ENCODE measurements at regions not wholly inside any gene's neighbourhood (a gene's known extent, or its start where the extent isn't known, plus 50 kb on each side); places are given as distances from the start of the nearest gene placed in this dataset.
A peak's percentile ranks its signal among the peaks of the same experiment; 100 is the strongest.
"Not testable (repeated sequence)": the region's sequence is repeated elsewhere in the genome, so short reads cannot be mapped to it uniquely, and the experiment has no call there.

DNA sequence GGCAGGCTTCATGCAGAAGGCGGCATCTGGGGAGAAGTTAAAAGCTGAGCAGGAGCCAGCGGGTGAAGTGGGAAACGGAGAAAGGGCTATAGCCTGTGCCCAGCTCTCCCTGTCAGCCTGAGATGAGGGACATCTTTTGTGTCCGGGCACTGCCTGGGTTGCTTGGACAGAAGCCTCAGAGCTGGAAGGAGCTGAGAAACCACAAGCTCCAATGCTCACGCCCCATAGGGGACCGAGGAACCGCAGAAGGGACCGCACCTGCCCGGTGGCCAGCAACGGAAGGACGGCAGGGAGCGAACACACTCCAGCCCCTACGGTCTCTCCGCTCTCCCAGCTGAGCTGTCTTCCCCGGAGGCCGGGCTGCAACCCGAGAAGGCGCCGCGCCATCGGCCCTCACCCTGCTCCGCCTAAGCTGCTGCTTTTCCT lies 175.8 kb downstream of the NPIPB11 start:
- Mint-ChIP-seq H3K27me3 (no peaks in the 10 kb centered on the region), H3K4me3 (no peak overlapping the region), H3K27ac (peak overlapping the region in 1 of 2 donors; percentile 39), H3K36me3 (peaks cover 3% of the 10 kb centered on the region), H3K4me1 (peaks cover 5 to 10% (median 9%) of the 10 kb centered on the region in 3 donors), H3K9me3 (peaks cover 0 to 4% (median 0%) of the 10 kb centered on the region in 3 donors)
- no peak for ATAC-seq (replicated peaks in 1 of 4)
- DNase-seq = no peak
- H3K4me3 ChIP-seq (ENCODE audit: control insufficient read depth in 1 of 2, extremely low read depth in 1 of 2, low read length in 1 of 2) = no peak overlapping the region
- POLR2A ChIA-PET = no interaction called here
- CTCF ChIA-PET = no interaction called here
- no peaks in the 10 kb centered on the region for H3K9me3 ChIP-seq
- no peaks in the 10 kb centered on the region for H3K36me3 ChIP-seq (ENCODE audit: control insufficient read depth in 2 of 2, extremely low read depth in 1 of 2, insufficient read depth in 1 of 2, low read length in 1 of 2)
- WGBS (ENCODE audit: insufficient coverage) = 98% methylated on average over 14 of the region's 22 CpGs
- H3K4me1 ChIP-seq (ENCODE audit: control insufficient read depth in 1 of 2, extremely low read depth in 1 of 2, insufficient read depth in 2 of 2, low read length in 2 of 2) = peaks cover 2 to 6% of the 10 kb centered on the region in 2 experiments
- no peak overlapping the region for H3K27ac ChIP-seq (ENCODE audit: low read length)
- H3K27me3 ChIP-seq (replicated peaks in 1 of 2; ENCODE audit: control insufficient read depth in 2 of 2, extremely low read depth in 1 of 2, insufficient read depth in 2 of 2, low read length in 1 of 2) = no peaks in the 10 kb centered on the region

DNA sequence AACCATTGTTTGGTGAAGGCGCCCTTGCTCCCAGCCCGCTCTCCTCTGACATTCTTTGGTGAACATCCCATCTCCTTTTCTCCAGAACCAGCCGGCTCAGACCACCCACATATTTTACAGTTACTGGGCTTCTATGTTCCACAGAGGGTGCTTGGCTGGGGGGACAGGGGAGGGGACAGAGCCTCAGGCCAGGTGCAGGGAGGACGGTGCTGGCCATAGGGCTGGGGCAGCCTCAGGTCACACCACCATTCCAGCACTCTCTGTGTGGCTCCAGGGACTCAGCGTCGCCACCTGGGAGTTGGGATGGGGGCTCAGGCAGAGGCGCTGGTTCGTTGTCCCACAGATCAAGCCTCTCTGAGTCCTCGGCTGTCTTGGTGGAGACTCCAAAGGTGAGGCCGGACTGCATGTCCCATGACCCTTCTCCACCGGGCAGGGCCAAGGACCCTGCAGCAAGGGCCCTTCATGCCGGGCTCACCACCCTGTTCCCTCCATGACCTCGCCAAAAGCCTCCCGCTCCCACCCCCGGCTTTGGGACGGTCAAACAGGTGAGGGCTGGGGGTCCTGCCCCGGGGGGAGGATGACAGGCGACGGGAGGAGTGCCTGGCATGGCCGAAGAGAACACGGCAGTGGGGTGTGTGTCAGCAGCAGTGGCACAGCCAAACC lies 176.4 kb downstream of the NPIPB11 start:
- ATAC-seq (replicated peaks in 1 of 4); H3K27me3 ChIP-seq (replicated peaks in 1 of 2; ENCODE audit: control insufficient read depth in 2 of 2, extremely low read depth in 1 of 2, insufficient read depth in 2 of 2, low read length in 1 of 2); H3K36me3 Mint-ChIP-seq; H3K9me3 ChIP-seq; H3K27me3 Mint-ChIP-seq; H3K4me1 ChIP-seq (ENCODE audit: control insufficient read depth in 1 of 2, extremely low read depth in 1 of 2, insufficient read depth in 2 of 2, low read length in 2 of 2); H3K4me3 Mint-ChIP-seq; H3K4me3 ChIP-seq (ENCODE audit: control insufficient read depth in 1 of 2, extremely low read depth in 1 of 2, low read length in 1 of 2); H3K36me3 ChIP-seq (ENCODE audit: control insufficient read depth in 2 of 2, extremely low read depth in 1 of 2, insufficient read depth in 1 of 2, low read length in 1 of 2); H3K9me3 Mint-ChIP-seq; DNase-seq; H3K27ac ChIP-seq (ENCODE audit: low read length); CTCF ChIA-PET; POLR2A ChIA-PET: not testable (repeated sequence)
- 97% methylated on average over 12 of the region's 21 CpGs for WGBS (ENCODE audit: insufficient coverage)
- Mint-ChIP-seq H3K4me1 (peaks cover 5 to 10% (median 9%) of the 10 kb centered on the region in 3 donors), H3K27ac (peak overlapping the region in 1 of 2 donors; percentile 39)

- H3K4me3 ChIP-seq (ENCODE audit: control insufficient read depth in 1 of 2, extremely low read depth in 1 of 2, low read length in 1 of 2); H3K27me3 ChIP-seq (replicated peaks in 1 of 2; ENCODE audit: control insufficient read depth in 2 of 2, extremely low read depth in 1 of 2, insufficient read depth in 2 of 2, low read length in 1 of 2); POLR2A ChIA-PET; ATAC-seq (replicated peaks in 1 of 4); H3K4me1 ChIP-seq (ENCODE audit: control insufficient read depth in 1 of 2, extremely low read depth in 1 of 2, insufficient read depth in 2 of 2, low read length in 2 of 2); H3K9me3 Mint-ChIP-seq; DNase-seq; H3K36me3 ChIP-seq (ENCODE audit: control insufficient read depth in 2 of 2, extremely low read depth in 1 of 2, insufficient read depth in 1 of 2, low read length in 1 of 2); H3K27ac ChIP-seq (ENCODE audit: low read length); H3K9me3 ChIP-seq; CTCF ChIA-PET; H3K27ac Mint-ChIP-seq; H3K4me3 Mint-ChIP-seq; H3K36me3 Mint-ChIP-seq; H3K27me3 Mint-ChIP-seq: not testable (repeated sequence)
- WGBS (ENCODE audit: insufficient coverage) = 91% methylated on average over 8 of the region's 8 CpGs
- peaks cover 5 to 11% (median 10%) of the 10 kb centered on the region in 3 donors for H3K4me1 Mint-ChIP-seq
Observed at GRCh38 chr16:29229616-29230005, 176.9 kb downstream of the NPIPB11 start.

DNA sequence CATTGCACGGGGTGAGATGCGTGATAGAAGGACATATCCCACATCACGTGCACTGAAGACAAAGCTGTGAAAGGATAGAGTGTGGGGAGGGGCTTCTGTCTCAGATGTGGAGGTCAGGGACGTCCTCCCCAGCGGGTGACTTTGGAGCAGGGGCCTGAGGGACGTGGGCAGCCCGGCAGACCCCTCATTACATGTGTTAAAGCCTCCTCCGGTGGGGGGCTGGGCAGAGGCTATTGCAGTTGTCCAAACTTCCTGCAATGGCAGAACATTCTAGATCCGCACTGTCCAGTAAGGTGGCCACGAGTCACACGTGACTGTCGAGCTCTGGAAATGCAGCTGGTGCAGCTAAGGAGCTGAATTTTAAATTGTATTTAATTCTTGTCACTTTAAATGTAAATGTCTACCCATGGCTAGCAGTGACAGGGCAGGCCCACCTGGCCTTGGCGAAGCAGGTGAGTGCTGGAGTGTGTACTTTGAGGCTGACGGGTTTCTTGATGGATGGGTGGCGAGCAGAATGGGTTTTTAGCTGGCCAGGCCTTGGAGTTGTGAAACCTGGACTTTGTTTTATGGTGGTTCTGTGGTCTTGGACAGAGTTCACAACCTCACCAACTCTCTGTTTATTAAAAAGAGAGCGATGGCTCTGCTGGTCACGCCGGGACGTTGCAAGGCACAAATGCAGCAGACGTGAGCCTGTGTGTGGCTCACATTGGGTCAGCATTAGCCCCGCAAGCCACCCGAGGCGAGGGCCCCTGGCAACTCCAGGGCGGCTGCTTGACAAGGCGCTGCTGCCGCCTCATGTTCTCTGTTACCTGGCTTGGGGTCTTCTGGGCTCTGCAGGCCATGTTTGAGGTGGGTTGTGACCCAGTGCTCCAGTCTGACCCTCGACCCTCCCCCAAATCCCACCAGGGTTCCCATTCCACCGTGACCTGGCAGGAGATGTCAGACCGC lies 177.6 kb downstream of the NPIPB11 start:
- not testable (repeated sequence) for H3K9me3 ChIP-seq, H3K9me3 Mint-ChIP-seq
- 100% methylated on average over 3 of the region's 29 CpGs for WGBS (ENCODE audit: insufficient coverage)

GRCh38 chr16:29227751-29228663 lies 178.5 kb downstream of the NPIPB11 start:
- WGBS (ENCODE audit: insufficient coverage) = 83% methylated on average over 4 of the region's 20 CpGs
- H3K36me3 ChIP-seq (ENCODE audit: control insufficient read depth in 2 of 2, extremely low read depth in 1 of 2, insufficient read depth in 1 of 2, low read length in 1 of 2); H3K9me3 Mint-ChIP-seq; H3K27me3 Mint-ChIP-seq; H3K36me3 Mint-ChIP-seq; H3K27ac ChIP-seq (ENCODE audit: low read length); H3K27me3 ChIP-seq (replicated peaks in 1 of 2; ENCODE audit: control insufficient read depth in 2 of 2, extremely low read depth in 1 of 2, insufficient read depth in 2 of 2, low read length in 1 of 2); POLR2A ChIA-PET; H3K4me3 Mint-ChIP-seq; H3K4me3 ChIP-seq (ENCODE audit: control insufficient read depth in 1 of 2, extremely low read depth in 1 of 2, low read length in 1 of 2); CTCF ChIA-PET; H3K9me3 ChIP-seq: not testable (repeated sequence)
- DNase-seq = peak in 34 of 35 experiments; percentile 18 to 66 (median 48)
- ATAC-seq (replicated peaks in 1 of 4) = peak; percentile 81 to 98 (median 88)
- H3K27ac Mint-ChIP-seq = peak overlapping the region in 1 of 2 donors; percentile 16
- H3K4me1 ChIP-seq (ENCODE audit: control insufficient read depth in 1 of 2, extremely low read depth in 1 of 2, insufficient read depth in 2 of 2, low read length in 2 of 2) = peaks cover 4 to 17% of the 10 kb centered on the region in 2 experiments
- H3K4me1 Mint-ChIP-seq = peaks cover 19 to 26% (median 25%) of the 10 kb centered on the region in 3 donors

More for the DNA sequence above, 177.6 kb downstream of the NPIPB11 start:
- DNase-seq; H3K4me3 Mint-ChIP-seq; H3K36me3 ChIP-seq (ENCODE audit: control insufficient read depth in 2 of 2, extremely low read depth in 1 of 2, insufficient read depth in 1 of 2, low read length in 1 of 2); H3K27ac Mint-ChIP-seq; H3K4me1 ChIP-seq (ENCODE audit: control insufficient read depth in 1 of 2, extremely low read depth in 1 of 2, insufficient read depth in 2 of 2, low read length in 2 of 2); CTCF ChIA-PET; ATAC-seq (replicated peaks in 1 of 4); POLR2A ChIA-PET; H3K27me3 ChIP-seq (replicated peaks in 1 of 2; ENCODE audit: control insufficient read depth in 2 of 2, extremely low read depth in 1 of 2, insufficient read depth in 2 of 2, low read length in 1 of 2); H3K27ac ChIP-seq (ENCODE audit: low read length); H3K27me3 Mint-ChIP-seq; H3K4me3 ChIP-seq (ENCODE audit: control insufficient read depth in 1 of 2, extremely low read depth in 1 of 2, low read length in 1 of 2); H3K36me3 Mint-ChIP-seq: not testable (repeated sequence)
- H3K4me1 Mint-ChIP-seq = peaks cover 11 to 18% (median 17%) of the 10 kb centered on the region in 3 donors

GRCh38 chr16:29226782-29227181 lies 179.7 kb downstream of the NPIPB11 start:
- H3K27ac ChIP-seq (ENCODE audit: low read length) = no peak overlapping the region
- ATAC-seq (replicated peaks in 1 of 4) (no peak), DNase-seq (no peak)
- ChIA-PET POLR2A (no interaction called here), CTCF (no interaction called here)
- no peak overlapping the region for H3K4me3 Mint-ChIP-seq
- H3K4me1 ChIP-seq (ENCODE audit: control insufficient read depth in 1 of 2, extremely low read depth in 1 of 2, insufficient read depth in 2 of 2, low read length in 2 of 2) = peaks cover 4 to 17% of the 10 kb centered on the region in 2 experiments
- no peaks in the 10 kb centered on the region for H3K27me3 Mint-ChIP-seq
- WGBS (ENCODE audit: insufficient coverage) = no CpG with 5 or more reads among the region's 13 CpGs
- H3K4me1 Mint-ChIP-seq = peaks cover 19 to 27% (median 26%) of the 10 kb centered on the region in 3 donors
- no peak overlapping the region for H3K27ac Mint-ChIP-seq
- H3K36me3 ChIP-seq (ENCODE audit: control insufficient read depth in 2 of 2, extremely low read depth in 1 of 2, insufficient read depth in 1 of 2, low read length in 1 of 2) = no peaks in the 10 kb centered on the region
- H3K9me3 Mint-ChIP-seq = peaks cover 0 to 4% (median 0%) of the 10 kb centered on the region in 3 donors
- peaks cover 2% of the 10 kb centered on the region for H3K36me3 Mint-ChIP-seq
- H3K9me3 ChIP-seq = no peaks in the 10 kb centered on the region
- H3K27me3 ChIP-seq (replicated peaks in 1 of 2; ENCODE audit: control insufficient read depth in 2 of 2, extremely low read depth in 1 of 2, insufficient read depth in 2 of 2, low read length in 1 of 2) = no peaks in the 10 kb centered on the region
- H3K4me3 ChIP-seq (ENCODE audit: control insufficient read depth in 1 of 2, extremely low read depth in 1 of 2, low read length in 1 of 2) = no peak overlapping the region

Measured in T-cell (primary cell).